AG09319 (cell line): ENCODE measurements at regions not wholly inside any gene's neighbourhood (a gene's known extent, or its start where the extent isn't known, plus 50 kb on each side); places are given as distances from the start of the nearest gene placed in this dataset.

ENCODE experiments used
- DNase-seq: peaks from one replicate; pipeline ENCODE4 v3.0.0-alpha.2; 2010; ENCODE audit warnings: low read depth; ENCODE audit errors: extremely low read depth
- CTCF ChIP-seq: IDR thresholded peaks from 2 replicates; pipeline ENCODE4 v1.5.1; 2011; ENCODE audit warnings: low read depth, mild to moderate bottlenecking, inconsistent platforms, low read length, moderate library complexity

GRCh38 chr2:155844461-155844860 is 488.1 kb downstream of the NR4A2 start:
- DNase-seq, result no peak
- TF ChIP-seq CTCF, result no peak

GRCh38 chr2:155842103-155842502 is 490.4 kb downstream of the NR4A2 start:
- TF ChIP-seq CTCF, result no peak
- no peak for DNase-seq

GRCh38 chr2:155841442-155841841 is 491.1 kb downstream of the NR4A2 start:
- TF ChIP-seq CTCF, result no peak

GRCh38 chr2:155840661-155841060 is 491.9 kb downstream of the NR4A2 start:
- no peak for DNase-seq
- TF ChIP-seq CTCF, result no peak

More at GRCh38 chr2:155841442-155841841, 491.1 kb downstream of the NR4A2 start:
- no peak for DNase-seq

GRCh38 chr2:155839991-155840390 is 492.5 kb downstream of the NR4A2 start:
- TF ChIP-seq CTCF, result no peak
- no peak for DNase-seq

- no peak for DNase-seq
- TF ChIP-seq CTCF, result no peak
Observed at GRCh38 chr2:155839436-155839835, 493.1 kb downstream of the NR4A2 start.

GRCh38 chr2:155836439-155836838 is 496.1 kb downstream of the NR4A2 start:
- TF ChIP-seq CTCF, result no peak
- DNase-seq, result no peak
